IMR-90 (cell line): ENCODE measurements at regions not wholly inside any gene's neighbourhood (a gene's known extent, or its start where the extent isn't known, plus 50 kb on each side); places are given as distances from the start of the nearest gene placed in this dataset.
A peak's percentile ranks its signal among the peaks of the same experiment; 100 is the strongest.

Experiments used
- ATAC-seq: fragments of 200-7000 bp; cut with Tn5 transposase; 2 replicates; pipeline ENCODE4 v1.9.1; 2020; ENCODE audit warnings: low read depth, mild to moderate bottlenecking, moderate library complexity
- BruUV-seq: library from RNA; stranded (reverse); fragments of 400-500 nt; replicated peaks from 2 replicates; lab custom pipeline; 2021; lab: Mats Ljungman, UMichigan
- CTCF ChIA-PET: fragments of 300-600 bp; formaldehyde crosslinking; extraction: SDS; loops from one replicate; lab custom pipeline; 2021; ENCODE audit warnings: antibody characterized with exemption; lab: Yijun Ruan, JAX
- POLR2A ChIA-PET: fragments of 300-600 bp; sonication (Branson Sonifier 250); formaldehyde crosslinking; loops from one replicate; lab custom pipeline; 2022; ENCODE audit warnings: antibody characterized with exemption; ENCODE audit not compliant: unreplicated experiment; lab: Charles Lee
- DNase-seq: peaks from one replicate; pipeline ENCODE4 v3.0.0; 2013
- H2AFZ ChIP-seq: replicated peaks from 2 replicates; pipeline ENCODE3; 2013; ENCODE audit warnings: low read length, mild to moderate bottlenecking; ENCODE audit not compliant: poor library complexity
- H2AK5ac ChIP-seq: 2 replicates; pipeline ENCODE4 v1.6.1; 2013; ENCODE audit warnings: low read depth, low read length, inconsistent platforms
- H2AK9ac ChIP-seq: replicated peaks from 2 replicates; pipeline ENCODE3; 2013; ENCODE audit warnings: mild to moderate bottlenecking, low read depth, low read length, moderate library complexity; ENCODE audit not compliant: poor library complexity
- H2BK120ac ChIP-seq: 2 replicates; pipeline ENCODE4 v1.6.1; 2013; ENCODE audit warnings: low read depth, low read length, inconsistent platforms
- H2BK15ac ChIP-seq: 3 replicates; pipeline ENCODE4 v1.6.1; 2013; ENCODE audit warnings: low read depth, low read length, inconsistent platforms
- H2BK20ac ChIP-seq: 2 replicates; pipeline ENCODE4 v1.6.1; 2013; ENCODE audit warnings: low read depth, mild to moderate bottlenecking, inconsistent platforms, low read length, moderate library complexity
- H2BK5ac ChIP-seq: 2 replicates; pipeline ENCODE4 v1.6.1; 2013; ENCODE audit warnings: mild to moderate bottlenecking, low read depth, low read length, inconsistent platforms; ENCODE audit not compliant: poor library complexity, severe bottlenecking
- H3K14ac ChIP-seq: replicated peaks from 2 replicates; pipeline ENCODE4 v1.6.1; 2013; ENCODE audit warnings: low read depth, low read length, inconsistent platforms
- H3K18ac ChIP-seq: 2 replicates; pipeline ENCODE4 v1.6.1; 2013; ENCODE audit warnings: low read depth, low read length, control low read depth
- H3K23ac ChIP-seq: 2 replicates; pipeline ENCODE4 v1.6.1; 2013; ENCODE audit warnings: low read depth, low read length, inconsistent platforms
- H3K27ac ChIP-seq: 2 replicates; pipeline ENCODE4 v1.5.1; 2013; ENCODE audit warnings: mild to moderate bottlenecking, control low read depth, low read length; ENCODE audit not compliant: insufficient read depth
- H3K27me3 ChIP-seq: 2 replicates; pipeline ENCODE4 v1.6.1; 2013; ENCODE audit warnings: low read length; ENCODE audit not compliant: control insufficient read depth, insufficient read depth
- H3K36me3 ChIP-seq: 2 replicates; pipeline ENCODE4 v1.6.1; 2013; ENCODE audit warnings: low read length, mixed read lengths; ENCODE audit not compliant: control insufficient read depth, insufficient read depth
- H3K4ac ChIP-seq: 2 replicates; pipeline ENCODE4 v1.6.1; 2013; ENCODE audit warnings: low read depth, low read length, inconsistent platforms
- H3K4me1 ChIP-seq: 2 replicates; pipeline ENCODE4 v1.6.1; 2013; ENCODE audit warnings: low read length, mixed read lengths; ENCODE audit not compliant: control insufficient read depth, insufficient read depth
- H3K4me2 ChIP-seq: 2 replicates; pipeline ENCODE4 v1.6.1; 2013; ENCODE audit warnings: low read depth, mild to moderate bottlenecking, control low read depth, low read length, moderate library complexity
- H3K4me3 ChIP-seq: 2 replicates; pipeline ENCODE4 v1.5.1; 2013; ENCODE audit warnings: low read depth, mild to moderate bottlenecking, control low read depth, low read length, moderate library complexity; ENCODE audit not compliant: insufficient read depth
- H3K56ac ChIP-seq: 2 replicates; pipeline ENCODE4 v1.6.1; 2013; ENCODE audit warnings: low read length, inconsistent platforms; ENCODE audit not compliant: insufficient read depth; ENCODE audit errors: extremely low read depth
- H3K79me1 ChIP-seq, 2 experiments: 2 replicates each; pipeline ENCODE4 v1.6.1; 2013; ENCODE audit warnings: low read length in 2 of 2, inconsistent platforms in 1 of 2, low read depth in 1 of 2
- H3K9ac ChIP-seq: 2 replicates; pipeline ENCODE4 v1.6.1; 2013; ENCODE audit warnings: low read depth, low read length, control low read depth
- H3K9me1 ChIP-seq: 2 replicates; pipeline ENCODE4 v1.6.1; 2013; ENCODE audit warnings: low read length, inconsistent platforms; ENCODE audit not compliant: insufficient read depth
- H3K9me3 ChIP-seq: 2 replicates; pipeline ENCODE4 v1.6.1; 2013; ENCODE audit warnings: low read length; ENCODE audit not compliant: control insufficient read depth, insufficient read depth
- H4K20me1 ChIP-seq: 2 replicates; pipeline ENCODE4 v1.6.1; 2013; ENCODE audit warnings: low read length, inconsistent platforms; ENCODE audit not compliant: insufficient read depth
- H4K5ac ChIP-seq: 2 replicates; pipeline ENCODE4 v1.6.1; 2013; ENCODE audit warnings: mild to moderate bottlenecking, low read depth, low read length, control low read depth
- H4K8ac ChIP-seq, 2 experiments: 2 replicates each; pipeline ENCODE4 v1.6.1; 2013; ENCODE audit warnings: low read depth in 2 of 2, low read length in 2 of 2, control low read depth in 1 of 2, inconsistent platforms in 1 of 2
- H4K91ac ChIP-seq: 2 replicates; pipeline ENCODE4 v1.6.1; 2013; ENCODE audit warnings: low read depth, low read length, inconsistent platforms; ENCODE audit not compliant: insufficient read depth
- BHLHE40 ChIP-seq: fragments of 150-350 bp; IDR thresholded peaks from 2 replicates; pipeline ENCODE4 v1.6.1; 2016; ENCODE audit warnings: mild to moderate bottlenecking, low read depth, low read length
- CTCF ChIP-seq: conservative IDR thresholded peaks from 2 replicates; pipeline ENCODE4 v1.5.1; 2012; ENCODE audit warnings: mild to moderate bottlenecking, low read depth, low read length, improper control_type of control experiment
- ELK1 ChIP-seq: fragments of 150-350 bp; IDR thresholded peaks from 2 replicates; pipeline ENCODE4 v1.6.1; 2016; ENCODE audit warnings: low read depth, mild to moderate bottlenecking, low read length, moderate library complexity, borderline replicate concordance
- MAFK ChIP-seq: IDR thresholded peaks from 2 replicates; pipeline ENCODE4 v1.6.1; 2012; ENCODE audit warnings: low read depth, low read length, improper control_type of control experiment
- POLR2A ChIP-seq: IDR thresholded peaks from 2 replicates; pipeline ENCODE4 v1.6.1; 2012; ENCODE audit warnings: mild to moderate bottlenecking, low read depth, low read length
- RAD21 ChIP-seq: IDR thresholded peaks from 2 replicates; pipeline ENCODE4 v1.6.1; 2012; ENCODE audit warnings: low read length, improper control_type of control experiment
- RFX5 ChIP-seq: IDR thresholded peaks from 2 replicates; pipeline ENCODE4 v1.8.0; 2012; ENCODE audit warnings: low read depth, mild to moderate bottlenecking, low read length, moderate library complexity
- WGBS, 2 experiments: methylation state at CpG; one replicate each; pipeline versions ENCODE4 v1.1.5 to v1.1.7; 2013; ENCODE audit warnings: missing lambda C conversion rate in 2 of 2; ENCODE audit not compliant: insufficient read length in 1 of 2; ENCODE audit errors: extremely low coverage in 2 of 2; 5-methylcytosine and 5-hydroxymethylcytosine counted together
- dilution Hi-C: fragments of 300-500 bp; cut with HindIII; formaldehyde crosslinking; loops from one replicate; pipeline ENCODE4 v1.14.3; 2018; ENCODE audit warnings: low sequenced_read_pairs; ENCODE audit not compliant: unreplicated experiment
- in situ Hi-C: fragments of 300-500 bp; cut with MboI; formaldehyde crosslinking; loops from 3 replicates; pipeline ENCODE4 v1.14.3; 2019; ENCODE audit warnings: low sequenced_read_pairs, inconsistent platforms, mixed read lengths
- intact Hi-C: fragments of 100-400 bp; cut with micrococcal nuclease; formaldehyde crosslinking; loops from 2 replicates; pipeline ENCODE4 v1.10.0; 2022

GRCh38 chr2:144606466-144607095 is 86.7 kb upstream of the ZEB2 start:
- Histone ChIP-seq H3K9me3 (no peaks in the 10 kb centered on the region), H3K27me3 (peaks cover 2% of the 10 kb centered on the region; the same call in 1 of the 2 replicates), H3K36me3 (no peaks in the 10 kb centered on the region), H2BK15ac (no peak overlapping the region), H4K20me1 (no peaks in the 10 kb centered on the region), H4K8ac (no peak overlapping the region), H3K4me1 (peaks cover 2% of the 10 kb centered on the region; the same call in 1 of the 2 replicates), H2AK5ac (no peak overlapping the region), H3K4ac (no peak overlapping the region), H4K5ac (no peak overlapping the region; the same call in 1 of the 2 replicates), H3K14ac (no peak overlapping the region), H3K9me1 (no peaks in the 10 kb centered on the region), H3K4me2 (no peak overlapping the region), H2BK5ac (no peak overlapping the region), H3K4me3 (no peak overlapping the region), H3K56ac (no peak overlapping the region), H2BK120ac (no peak overlapping the region), H3K23ac (no peak overlapping the region), H3K9ac (no peak overlapping the region), H2AK9ac (no peak overlapping the region), H3K18ac (no peak overlapping the region), H2AFZ (no peak overlapping the region), H3K27ac (no peak overlapping the region), H2BK20ac (0 out of 2 replicates have a peak overlapping the region, but pooled peaks have one; percentile 22), H4K91ac (no peak overlapping the region), H3K79me1 (no peaks in the 10 kb centered on the region)
- dilution Hi-C loops: no loop called here
- intact Hi-C loops: no loop called here
- ATAC-seq: no peak
- ChIA-PET POLR2A (no interaction called here), CTCF (no interaction called here)
- TF ChIP-seq MAFK (no peak), RAD21 (no peak), ELK1 (no peak), BHLHE40 (no peak), POLR2A (no peak), CTCF (no peak), RFX5 (no peak)
- no CpG with 5 or more reads among the region's 1 CpG for WGBS, 2 experiments
- BruUV-seq: no TSS peak
- in situ Hi-C loops: no loop called here
- peak; percentile 29 for DNase-seq
